ENCODE measurements at regions not wholly inside any gene's neighbourhood (a gene's known extent, or its start where the extent isn't known, plus 50 kb on each side); places are given as distances from the start of the nearest gene placed in this dataset.

DNA sequence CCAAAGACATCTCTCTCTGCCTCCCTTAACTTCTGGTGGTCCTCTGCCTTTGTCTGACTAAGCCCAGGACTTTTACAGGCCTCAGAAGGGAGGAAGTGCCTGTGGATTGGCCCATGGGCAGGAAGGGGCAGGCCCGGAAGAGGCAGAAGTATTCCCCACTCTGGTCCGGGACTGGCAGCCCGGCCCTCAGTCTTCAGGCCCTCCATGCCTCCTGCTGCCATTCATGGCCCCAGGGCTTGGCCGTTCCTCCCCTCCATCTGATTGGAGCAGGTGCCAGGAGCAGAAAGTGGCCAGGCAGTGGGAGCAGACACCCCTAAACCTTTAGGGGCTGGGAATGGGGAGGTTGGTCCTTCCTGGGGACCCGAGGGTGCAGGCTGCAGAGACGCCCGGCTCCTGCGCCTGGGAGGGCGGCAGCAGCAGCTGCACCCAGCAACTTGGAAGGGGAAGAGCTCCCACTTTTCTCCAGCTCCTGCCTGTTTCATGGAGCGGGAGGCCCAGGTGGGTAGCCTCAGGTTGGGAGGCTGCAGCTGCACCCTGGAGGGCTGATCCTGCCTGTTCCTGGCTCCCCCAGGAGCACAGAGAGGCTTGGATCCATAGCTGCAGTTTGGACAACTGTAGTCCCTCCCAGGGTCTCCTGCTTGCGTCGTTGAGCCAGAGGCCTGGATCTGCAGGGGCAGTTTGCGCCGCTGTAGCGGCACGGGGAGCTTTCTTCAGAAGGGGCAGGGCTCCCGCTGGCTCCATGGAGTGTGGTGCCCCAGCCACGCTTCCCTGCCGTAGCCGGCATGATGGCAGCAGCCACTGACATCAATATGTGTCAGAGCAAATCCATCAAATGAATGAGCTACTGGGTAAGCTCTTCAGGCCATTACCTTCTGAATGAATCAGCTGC, 661.5 kb upstream of the NUDT12 start:
- ATAC-seq (ENCODE audit: poor library complexity) (no peak), DNase-seq (peak; percentile 30)
- intact Hi-C loops (cut with DNase I) = no loop called here

DNA sequence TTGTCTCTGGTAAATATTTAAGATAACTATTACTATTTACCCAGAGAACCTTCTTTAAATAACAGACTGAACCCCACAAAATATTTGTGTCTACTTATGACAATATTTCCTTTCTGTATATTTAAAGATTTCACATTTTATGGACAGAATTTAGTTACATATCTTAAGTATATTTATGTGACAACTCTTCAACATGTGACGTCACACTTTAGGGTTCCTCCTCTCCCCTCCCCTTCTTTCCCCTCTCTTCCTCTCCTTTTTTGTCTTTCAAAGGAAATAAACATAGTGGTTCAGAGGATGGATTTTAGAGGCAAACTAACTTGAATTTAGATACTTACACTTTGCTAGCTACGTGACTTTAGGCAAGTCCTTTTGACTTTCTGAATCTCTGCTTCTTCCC, 655.6 kb upstream of the NUDT12 start:
- DNase-seq = no peak
- intact Hi-C loops (cut with DNase I) = no loop called here
- ATAC-seq (ENCODE audit: poor library complexity) = no peak

DNA sequence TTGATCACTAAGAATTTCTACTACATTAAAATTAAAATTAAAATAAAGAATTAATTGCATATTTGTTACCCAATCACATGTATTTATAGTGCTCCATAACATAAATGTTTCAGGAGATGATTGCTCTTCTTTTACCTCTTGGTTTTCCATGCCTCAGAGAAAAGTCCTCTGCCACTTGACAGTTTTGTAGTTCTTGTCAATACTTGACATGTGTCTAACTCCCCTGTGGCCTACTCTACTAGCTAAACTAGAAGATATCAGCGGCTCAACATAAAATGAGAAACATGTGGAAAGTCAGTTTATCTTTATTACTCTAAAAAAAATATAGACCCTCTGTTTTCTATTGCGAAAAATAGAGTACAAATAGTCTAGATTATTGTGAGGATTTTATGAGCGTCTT, 650.6 kb upstream of the NUDT12 start:
- no peak for ATAC-seq (ENCODE audit: poor library complexity)
- DNase-seq = no peak
- intact Hi-C loops (cut with DNase I) = no loop called here

- DNase-seq (no peak), ATAC-seq (ENCODE audit: poor library complexity) (no peak)
- intact Hi-C loops (cut with DNase I) = no loop called here
Observed at GRCh38 chr5:104199771-104200170, 637.2 kb upstream of the NUDT12 start.

DNA sequence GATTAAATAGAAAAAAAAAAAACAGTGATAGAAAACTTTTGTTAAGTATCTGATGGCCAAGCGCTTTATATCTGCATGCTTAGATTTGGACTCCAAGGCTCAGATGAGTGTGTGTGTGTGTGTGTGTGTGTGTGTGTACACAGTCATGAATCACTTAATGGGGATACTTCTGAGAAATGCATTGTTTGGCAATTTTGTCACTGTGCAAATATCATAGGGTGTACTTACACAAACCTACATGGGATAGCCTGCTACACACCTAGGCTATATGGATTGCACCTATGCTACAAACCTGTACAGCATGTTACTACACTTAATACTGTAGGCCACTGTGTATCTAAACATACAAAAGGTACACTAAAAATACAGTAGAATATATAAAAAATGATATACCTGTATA, 635.6 kb upstream of the NUDT12 start:
- ATAC-seq (ENCODE audit: poor library complexity) (no peak), DNase-seq (no peak)
- intact Hi-C loops (cut with DNase I) = no loop called here

DNA sequence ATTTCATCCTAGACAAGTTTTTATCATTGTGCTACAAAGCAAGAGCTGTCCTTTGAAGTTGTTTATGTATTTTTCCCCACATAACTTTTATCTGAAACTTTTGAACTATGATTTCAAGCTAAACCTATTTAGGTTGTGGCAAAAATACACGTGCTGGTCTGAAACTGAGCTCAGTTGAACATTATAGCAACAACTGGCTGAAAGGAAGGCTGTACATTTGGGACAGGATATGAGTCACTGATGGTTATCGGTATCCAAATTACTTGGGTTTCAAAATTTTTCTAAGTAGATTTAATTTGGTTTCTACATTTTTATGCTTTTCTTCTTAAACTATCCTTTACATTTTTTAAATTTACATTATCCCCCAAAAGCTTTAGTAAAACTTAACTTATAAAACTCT, 627.3 kb upstream of the NUDT12 start:
- intact Hi-C loops (cut with DNase I) = no loop called here

DNA sequence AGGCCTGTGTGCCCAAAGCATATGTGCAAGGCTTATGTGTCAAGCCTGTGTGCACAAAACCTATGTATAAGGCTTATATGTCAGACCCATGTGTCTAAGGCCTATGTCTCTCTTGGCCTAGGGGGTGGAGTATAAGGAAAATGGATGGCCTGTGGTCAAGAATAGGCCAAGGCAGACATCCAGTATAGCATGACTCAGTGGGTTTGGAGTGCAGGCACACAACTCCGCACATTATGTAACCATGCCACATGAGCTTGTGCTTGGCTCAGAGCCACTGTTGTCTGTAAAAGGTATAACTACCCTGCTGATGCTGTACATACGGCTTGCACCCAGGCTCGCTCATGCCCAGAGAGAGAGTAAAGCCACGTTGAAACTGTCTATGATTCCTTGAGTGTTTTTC, 626.4 kb upstream of the NUDT12 start:
- ATAC-seq (ENCODE audit: poor library complexity) (no peak), DNase-seq (no peak)
- intact Hi-C loops (cut with DNase I) = no loop called here

More for the DNA sequence above, 627.3 kb upstream of the NUDT12 start:
- no peak for DNase-seq
- ATAC-seq (ENCODE audit: poor library complexity) = no peak

GRCh38 chr5:104187656-104188055, 625.1 kb upstream of the NUDT12 start:
- intact Hi-C loops (cut with DNase I) = no loop called here
- no peak for ATAC-seq (ENCODE audit: poor library complexity)
- no peak for DNase-seq

DNA sequence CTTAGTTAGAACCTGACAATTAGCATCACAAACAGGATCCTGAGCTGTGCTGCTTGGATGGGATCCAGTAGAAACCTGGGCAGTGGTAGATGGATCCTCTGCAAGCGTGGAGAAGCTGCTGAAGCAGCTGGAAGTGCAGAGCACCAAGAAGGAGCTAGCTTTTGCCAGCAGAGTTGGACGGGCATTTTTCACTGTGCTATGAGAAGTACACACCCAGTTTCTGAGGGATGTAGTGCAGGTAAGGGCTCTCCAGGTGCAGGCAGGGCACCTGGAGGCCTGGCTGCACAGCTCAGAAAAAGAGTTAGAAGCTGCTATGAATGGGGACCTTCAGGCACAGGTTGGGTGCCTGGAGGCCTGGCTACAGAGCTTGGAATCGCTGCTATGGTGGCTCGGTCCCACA, 623.9 kb upstream of the NUDT12 start:
- no peak for ATAC-seq (ENCODE audit: poor library complexity)
- intact Hi-C loops (cut with DNase I) = no loop called here
- no peak for DNase-seq

DNA sequence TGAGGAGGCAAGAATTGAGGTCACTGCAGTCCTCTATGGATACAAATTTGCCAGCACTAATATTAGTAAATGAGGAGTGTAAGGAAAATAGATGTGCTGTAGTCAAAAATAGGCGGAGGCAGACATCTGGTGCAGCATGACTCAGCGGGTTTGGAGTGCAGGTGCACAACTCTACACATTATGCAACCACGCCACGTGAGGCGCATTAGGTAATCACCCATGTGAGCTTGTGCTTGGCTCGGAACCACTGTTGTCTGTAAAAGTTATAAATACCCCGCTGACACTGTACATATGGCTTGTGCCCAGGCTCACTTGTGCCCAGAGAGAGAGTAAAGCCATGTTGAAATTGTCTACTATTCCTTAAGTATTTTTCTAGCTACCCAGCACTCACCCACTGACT, 623.5 kb upstream of the NUDT12 start:
- ATAC-seq (ENCODE audit: poor library complexity) (no peak), DNase-seq (no peak)
- intact Hi-C loops (cut with DNase I) = no loop called here

DNA sequence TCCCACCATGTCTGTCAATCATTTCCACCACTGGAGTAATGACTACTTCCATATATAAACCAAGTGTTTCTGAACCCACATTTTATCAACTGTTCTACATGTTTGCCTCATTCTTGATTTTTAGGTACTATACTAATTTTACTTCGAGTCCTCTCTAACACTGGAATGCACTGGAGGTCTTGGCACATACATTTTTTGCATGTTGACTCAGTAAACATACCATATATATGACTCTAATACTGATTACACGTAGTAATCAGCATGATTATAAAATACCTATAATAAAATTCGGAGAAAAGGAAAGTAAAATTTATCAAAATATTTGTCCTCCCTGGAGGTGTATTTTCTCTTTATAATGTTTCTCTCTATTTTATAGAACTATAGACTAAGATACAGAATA, 621.7 kb upstream of the NUDT12 start:
- intact Hi-C loops (cut with DNase I) = no loop called here
- DNase-seq = no peak
- ATAC-seq (ENCODE audit: poor library complexity) = no peak

- intact Hi-C loops (cut with DNase I) = no loop called here
- no peak for DNase-seq
- ATAC-seq (ENCODE audit: poor library complexity) = no peak
Observed at GRCh38 chr5:104178829-104179456, 616.4 kb upstream of the NUDT12 start.

DNA sequence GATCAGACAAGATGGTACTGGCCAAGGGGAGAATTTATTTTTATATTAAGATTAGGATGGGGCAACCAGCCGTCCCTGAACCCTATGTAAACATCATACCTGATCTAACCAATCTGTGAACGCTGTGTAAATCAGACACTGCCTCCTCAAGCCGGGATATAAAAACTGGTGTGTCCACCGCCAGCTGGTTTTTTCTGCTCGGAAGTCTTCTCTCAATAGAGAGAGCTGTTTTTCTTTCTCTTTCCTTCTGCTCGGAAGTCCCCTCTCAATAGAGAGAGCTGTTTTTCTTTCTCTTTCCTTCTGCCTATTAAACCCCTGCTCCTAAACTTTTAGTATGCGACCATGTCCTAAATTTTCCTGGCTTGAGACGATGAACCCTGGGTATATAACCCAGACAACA, 615.5 kb upstream of the NUDT12 start:
- ATAC-seq (ENCODE audit: poor library complexity) = no peak
- intact Hi-C loops (cut with DNase I) = no loop called here
- DNase-seq = no peak

GRCh38 chr5:104177651-104178050, 615.1 kb upstream of the NUDT12 start:
- no peak for DNase-seq
- intact Hi-C loops (cut with DNase I) = no loop called here

GRCh38 chr5:104172976-104173375, 610.4 kb upstream of the NUDT12 start:
- intact Hi-C loops (cut with DNase I) = no loop called here
- no peak for ATAC-seq (ENCODE audit: poor library complexity)
- DNase-seq = no peak

More at GRCh38 chr5:104177651-104178050, 615.1 kb upstream of the NUDT12 start:
- no peak for ATAC-seq (ENCODE audit: poor library complexity)

GRCh38 chr5:104171958-104172690, 609.5 kb upstream of the NUDT12 start:
- DNase-seq = no peak
- intact Hi-C loops (cut with DNase I) = no loop called here
- ATAC-seq (ENCODE audit: poor library complexity) = no peak

- ATAC-seq (ENCODE audit: poor library complexity) = no peak
- DNase-seq = no peak
- intact Hi-C loops (cut with DNase I) = no loop called here
Observed at GRCh38 chr5:104170926-104171325, 608.3 kb upstream of the NUDT12 start.

- intact Hi-C loops (cut with DNase I) = no loop called here
- DNase-seq (no peak), ATAC-seq (ENCODE audit: poor library complexity) (no peak)
Observed at GRCh38 chr5:104146652-104147051, 584.1 kb upstream of the NUDT12 start.

DNA sequence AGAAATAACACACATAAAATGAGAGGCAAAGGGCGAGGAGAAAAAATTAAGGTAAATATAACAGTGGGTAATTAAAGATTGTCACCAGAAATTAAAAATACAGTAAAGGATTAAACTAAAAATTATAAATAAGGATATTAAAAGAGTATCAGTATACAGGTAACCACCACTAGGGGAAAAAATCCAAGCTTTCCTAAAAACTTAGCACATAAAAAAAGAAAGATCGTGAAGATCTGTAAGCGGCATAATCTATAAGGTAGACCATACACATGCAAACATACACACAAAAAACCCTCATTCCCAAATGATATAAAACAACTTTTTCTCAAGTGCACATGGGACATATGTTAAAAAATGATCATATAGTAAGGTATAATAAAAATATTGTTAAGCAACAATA, 577.3 kb upstream of the NUDT12 start:
- ATAC-seq (ENCODE audit: poor library complexity) = no peak

DNA sequence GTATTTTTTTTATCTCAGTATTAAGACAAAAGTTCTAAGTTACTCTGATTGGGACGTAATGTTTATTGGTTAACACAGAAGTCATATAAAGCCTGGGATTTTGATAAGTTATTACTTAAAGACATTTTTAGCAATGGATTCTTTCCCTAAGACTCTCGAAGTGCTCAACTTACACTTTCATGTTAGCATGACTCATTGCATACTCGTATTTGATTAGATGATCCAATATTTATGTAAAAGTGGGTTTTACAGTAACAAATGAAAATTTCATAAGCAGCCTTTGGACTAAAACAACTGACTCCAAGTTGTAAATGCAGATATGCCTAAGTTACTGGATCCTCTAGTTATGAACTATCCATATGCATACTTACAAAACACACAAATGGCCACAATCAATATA, 567.7 kb upstream of the NUDT12 start:
- intact Hi-C loops (cut with DNase I) = no loop called here
- ATAC-seq (ENCODE audit: poor library complexity) = no peak
- no peak for DNase-seq

More for the DNA sequence above, 577.3 kb upstream of the NUDT12 start:
- DNase-seq = no peak
- intact Hi-C loops (cut with DNase I) = no loop called here

Measured in Right ventricle myocardium superior (tissue), 1 donor.